OCI-LY7 (cell line): ENCODE measurements at regions not wholly inside any gene's neighbourhood (a gene's known extent, or its start where the extent isn't known, plus 50 kb on each side); places are given as distances from the start of the nearest gene placed in this dataset.

Experiments
- EZH2phosphoT487 ChIP-seq: fragments of 200-600 bp; sonication (generic); IDR thresholded peaks from 2 replicates; pipeline ENCODE4 v1.6.1; 2018; ENCODE audit warnings: low read depth, borderline replicate concordance, mild to moderate bottlenecking, mixed run types, antibody characterized with exemption, low read length, moderate library complexity, mixed read lengths
- TF ChIP-seq, protein P1 (sequence below): fragments of 200-600 bp; sonication (generic); conservative IDR thresholded peaks from 2 replicates; pipeline ENCODE4 v1.5.1; 2014; ENCODE audit warnings: mild to moderate bottlenecking, antibody characterized with exemption, low read length, moderate library complexity, mixed read lengths

DNA sequence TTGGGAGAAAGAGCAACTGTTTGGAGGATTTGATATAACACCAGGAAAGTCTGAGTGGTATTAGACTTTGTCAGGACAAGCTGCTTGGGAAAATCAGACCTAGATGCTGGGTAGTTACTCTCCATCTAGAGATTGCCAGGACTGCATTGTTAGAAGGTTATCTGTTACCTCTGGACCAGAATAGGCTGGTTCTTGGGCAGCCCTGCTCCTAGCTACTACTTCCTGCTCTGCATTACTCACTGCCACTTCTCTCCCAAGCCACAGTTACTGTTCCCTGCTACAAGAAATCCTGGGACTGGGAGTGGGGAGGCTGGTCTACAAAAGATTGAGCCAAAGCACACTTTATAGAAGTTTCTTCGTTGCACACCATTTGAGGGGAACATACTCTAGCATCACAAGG, 95.5 kb upstream of the KCNN2 start:
- TF ChIP-seq, protein P1, sequence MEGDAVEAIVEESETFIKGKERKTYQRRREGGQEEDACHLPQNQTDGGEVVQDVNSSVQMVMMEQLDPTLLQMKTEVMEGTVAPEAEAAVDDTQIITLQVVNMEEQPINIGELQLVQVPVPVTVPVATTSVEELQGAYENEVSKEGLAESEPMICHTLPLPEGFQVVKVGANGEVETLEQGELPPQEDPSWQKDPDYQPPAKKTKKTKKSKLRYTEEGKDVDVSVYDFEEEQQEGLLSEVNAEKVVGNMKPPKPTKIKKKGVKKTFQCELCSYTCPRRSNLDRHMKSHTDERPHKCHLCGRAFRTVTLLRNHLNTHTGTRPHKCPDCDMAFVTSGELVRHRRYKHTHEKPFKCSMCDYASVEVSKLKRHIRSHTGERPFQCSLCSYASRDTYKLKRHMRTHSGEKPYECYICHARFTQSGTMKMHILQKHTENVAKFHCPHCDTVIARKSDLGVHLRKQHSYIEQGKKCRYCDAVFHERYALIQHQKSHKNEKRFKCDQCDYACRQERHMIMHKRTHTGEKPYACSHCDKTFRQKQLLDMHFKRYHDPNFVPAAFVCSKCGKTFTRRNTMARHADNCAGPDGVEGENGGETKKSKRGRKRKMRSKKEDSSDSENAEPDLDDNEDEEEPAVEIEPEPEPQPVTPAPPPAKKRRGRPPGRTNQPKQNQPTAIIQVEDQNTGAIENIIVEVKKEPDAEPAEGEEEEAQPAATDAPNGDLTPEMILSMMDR = no peak
- TF ChIP-seq EZH2phosphoT487 = no peak
